Activated CD8-positive, alpha-beta memory T cell treated with anti-CD3 and anti-CD28 coated beads, Interleukin-2, amount 50 U/mL, for 24 hours (primary cell): ENCODE measurements at regions not wholly inside any gene's neighbourhood (a gene's known extent, or its start where the extent isn't known, plus 50 kb on each side); places are given as distances from the start of the nearest gene placed in this dataset.
"Not testable (repeated sequence)": the region's sequence is repeated elsewhere in the genome, so short reads cannot be mapped to it uniquely, and the experiment has no call there.

Source experiments
- DNase-seq: peaks from one replicate; pipeline ENCODE4 v3.0.0-alpha.2; 2020; ENCODE audit errors: extremely low read depth

GRCh38 chr4:14303856-14304255 lies 676.3 kb upstream of the BOD1L1 start:
- no peak for DNase-seq

- no peak for DNase-seq
Observed at GRCh38 chr4:14308229-14308651, 680.7 kb upstream of the BOD1L1 start.

- no peak for DNase-seq
Observed at GRCh38 chr4:14309431-14309830, 681.9 kb upstream of the BOD1L1 start.

GRCh38 chr4:14313757-14314156 lies 686.2 kb upstream of the BOD1L1 start:
- no peak for DNase-seq

GRCh38 chr4:14315129-14315528 lies 687.2 kb upstream of the CPEB2 start:
- DNase-seq, result no peak

GRCh38 chr4:14317351-14317750 lies 684.9 kb upstream of the CPEB2 start:
- DNase-seq, result no peak

- no peak for DNase-seq
Observed at GRCh38 chr4:14318671-14319070, 683.6 kb upstream of the CPEB2 start.

GRCh38 chr4:14321723-14322122 lies 680.6 kb upstream of the CPEB2 start:
- no peak for DNase-seq

- DNase-seq, result no peak
Observed at GRCh38 chr4:14323191-14323590, 679.1 kb upstream of the CPEB2 start.

GRCh38 chr4:14329228-14329627 lies 673.1 kb upstream of the CPEB2 start:
- no peak for DNase-seq

GRCh38 chr4:14333616-14334015 lies 668.7 kb upstream of the CPEB2 start:
- no peak for DNase-seq

GRCh38 chr4:14334166-14334565 lies 668.1 kb upstream of the CPEB2 start:
- DNase-seq, result no peak

- DNase-seq, result no peak
Observed at GRCh38 chr4:14335872-14336271, 666.4 kb upstream of the CPEB2 start.

- no peak for DNase-seq
Observed at GRCh38 chr4:14336656-14337055, 665.6 kb upstream of the CPEB2 start.

GRCh38 chr4:14337892-14338584 lies 664.2 kb upstream of the CPEB2 start:
- DNase-seq, result no peak

- DNase-seq, result no peak
Observed at GRCh38 chr4:14338585-14339265, 663.6 kb upstream of the CPEB2 start.

- no peak for DNase-seq
Observed at GRCh38 chr4:14339715-14340114, 662.6 kb upstream of the CPEB2 start.

GRCh38 chr4:14340321-14340720 lies 662.0 kb upstream of the CPEB2 start:
- DNase-seq, result no peak

- no peak for DNase-seq
Observed at GRCh38 chr4:14343961-14344360, 658.3 kb upstream of the CPEB2 start.

GRCh38 chr4:14345356-14345775 lies 656.9 kb upstream of the CPEB2 start:
- DNase-seq, result no peak

- DNase-seq, result no peak
Observed at GRCh38 chr4:14347526-14347925, 654.8 kb upstream of the CPEB2 start.

- no peak for DNase-seq
Observed at GRCh38 chr4:14348506-14348905, 653.8 kb upstream of the CPEB2 start.

GRCh38 chr4:14358544-14359160 lies 643.6 kb upstream of the CPEB2 start:
- not testable (repeated sequence) for DNase-seq
